ENCODE measurements at regions not wholly inside any gene's neighbourhood (a gene's known extent, or its start where the extent isn't known, plus 50 kb on each side); places are given as distances from the start of the nearest gene placed in this dataset.

GRCh38 chr2:223500709-223501108, 101.5 kb downstream of the SCG2 start:
- Histone ChIP-seq H3K4me2 (replicated peaks; ENCODE audit: extremely low read depth, low read length, poor library complexity, severe bottlenecking) (no peak overlapping the region), H3K79me2 (ENCODE audit: insufficient read depth, low read length) (no peaks in the 10 kb centered on the region), H3K9ac (ENCODE audit: insufficient read depth, low read length, poor library complexity, severe bottlenecking) (no peak overlapping the region), H3K4me3 (replicated peaks in 1 of 3; ENCODE audit: low read depth in 2 of 3, low read length in 3 of 3) (no peak overlapping the region), H4K20me1 (ENCODE audit: insufficient read depth, low read length) (no peaks in the 10 kb centered on the region), H2AFZ (ENCODE audit: insufficient read depth, low read depth, low read length, poor library complexity, severe bottlenecking) (no peak overlapping the region), H3K9me3 (replicated peaks in 1 of 2; ENCODE audit: control insufficient read depth in 1 of 2, insufficient read depth in 1 of 2, low read length in 2 of 2) (no peaks in the 10 kb centered on the region), H3K36me3 (replicated peaks in 1 of 2; ENCODE audit: control insufficient read depth in 1 of 2, insufficient read depth in 2 of 2, low read length in 2 of 2) (no peaks in the 10 kb centered on the region), H3K27ac (ENCODE audit: low read depth in 1 of 2, low read length in 2 of 2) (no peak overlapping the region), H3K27me3 (ENCODE audit: control insufficient read depth in 2 of 2, insufficient read depth in 2 of 2, low read length in 2 of 2) (no peaks in the 10 kb centered on the region), H3K4me1 (ENCODE audit: control insufficient read depth in 1 of 2, insufficient read depth in 2 of 2, low read length in 2 of 2) (no peaks in the 10 kb centered on the region)
- H3K9me3 Mint-ChIP-seq = peaks cover 0 to 6% (median 0%) of the 10 kb centered on the region in 7 donors
- no peak for DNase-seq
- no peak for TF ChIP-seq CTCF (IDR thresholded peaks at IDR 0.05)
- no peaks in the 10 kb centered on the region for H3K4me1 Mint-ChIP-seq
- no CpG with 5 or more reads among the region's 6 CpGs for whole genome bisulfite sequencing (ENCODE audit: insufficient coverage)
- H3K27ac Mint-ChIP-seq = no peak overlapping the region
- no peaks in the 10 kb centered on the region for H3K36me3 Mint-ChIP-seq
- no peak overlapping the region for H3K4me3 Mint-ChIP-seq
- intact Hi-C loops (cut with micrococcal nuclease) = no loop called here
- peaks cover 0 to 1% (median 0%) of the 10 kb centered on the region in 3 donors for H3K27me3 Mint-ChIP-seq (ENCODE audit: low read depth in 3 of 3)

- DNase-seq = no peak
- Histone ChIP-seq H3K27me3 (ENCODE audit: control insufficient read depth in 2 of 2, insufficient read depth in 2 of 2, low read length in 2 of 2) (no peaks in the 10 kb centered on the region), H3K4me1 (ENCODE audit: control insufficient read depth in 1 of 2, insufficient read depth in 2 of 2, low read length in 2 of 2) (no peaks in the 10 kb centered on the region), H3K9ac (ENCODE audit: insufficient read depth, low read length, poor library complexity, severe bottlenecking) (no peak overlapping the region), H2AFZ (ENCODE audit: insufficient read depth, low read depth, low read length, poor library complexity, severe bottlenecking) (no peak overlapping the region), H3K9me3 (replicated peaks in 1 of 2; ENCODE audit: control insufficient read depth in 1 of 2, insufficient read depth in 1 of 2, low read length in 2 of 2) (no peaks in the 10 kb centered on the region), H3K27ac (ENCODE audit: low read depth in 1 of 2, low read length in 2 of 2) (no peak overlapping the region), H3K4me3 (replicated peaks in 1 of 3; ENCODE audit: low read depth in 2 of 3, low read length in 3 of 3) (no peak overlapping the region), H3K36me3 (replicated peaks in 1 of 2; ENCODE audit: control insufficient read depth in 1 of 2, insufficient read depth in 2 of 2, low read length in 2 of 2) (no peaks in the 10 kb centered on the region), H3K4me2 (replicated peaks; ENCODE audit: extremely low read depth, low read length, poor library complexity, severe bottlenecking) (no peak overlapping the region), H3K79me2 (ENCODE audit: insufficient read depth, low read length) (no peaks in the 10 kb centered on the region), H4K20me1 (ENCODE audit: insufficient read depth, low read length) (no peaks in the 10 kb centered on the region)
- Mint-ChIP-seq H3K36me3 (no peaks in the 10 kb centered on the region), H3K9me3 (peaks cover 0 to 4% (median 0%) of the 10 kb centered on the region in 7 donors), H3K27ac (no peak overlapping the region), H3K4me3 (no peak overlapping the region), H3K4me1 (no peaks in the 10 kb centered on the region), H3K27me3 (ENCODE audit: low read depth in 3 of 3) (peaks cover 0 to 1% (median 0%) of the 10 kb centered on the region in 3 donors)
- no peak for TF ChIP-seq CTCF (IDR thresholded peaks at IDR 0.05)
- WGBS (ENCODE audit: insufficient coverage) = 67% methylated on average over 1 of the region's 2 CpGs
- intact Hi-C loops (cut with micrococcal nuclease) = no loop called here
Observed at GRCh38 chr2:223501641-223502040, 100.5 kb downstream of the SCG2 start.
